Neural cell (in vitro differentiated cells): ENCODE measurements at regions not wholly inside any gene's neighbourhood (a gene's known extent, or its start where the extent isn't known, plus 50 kb on each side); places are given as distances from the start of the nearest gene placed in this dataset.

Source experiments
- H2AFZ ChIP-seq: fragments of 200-600, 300-800 bp; sonication (generic), shearing (Covaris generic); 2 replicates; pipeline ENCODE4 v1.6.0; 2014; ENCODE audit warnings: low read depth, mild to moderate bottlenecking, antibody characterized with exemption, low read length, moderate library complexity
- H3F3A ChIP-seq: fragments of 200-600 bp; shearing (Covaris generic); 2 replicates; pipeline ENCODE4 v1.6.1; 2016; ENCODE audit warnings: mild to moderate bottlenecking, moderate library complexity, mixed read lengths, antibody characterized with exemption, low read length; ENCODE audit not compliant: insufficient read depth, poor library complexity, severe bottlenecking
- H3K27ac ChIP-seq: fragments of 200-600, 300-800 bp; sonication (generic), shearing (Covaris generic); 2 replicates; pipeline ENCODE4 v1.5.1; 2014; ENCODE audit warnings: mild to moderate bottlenecking, low read length, moderate library complexity
- H3K27me3 ChIP-seq: fragments of 300-800, 200-600 bp; sonication (generic), shearing (Covaris generic); 2 replicates; pipeline ENCODE4 v1.6.0; 2014; ENCODE audit warnings: mild to moderate bottlenecking, low read depth, low read length, moderate library complexity; ENCODE audit not compliant: insufficient read depth
- H3K36me3 ChIP-seq: fragments of 300-800, 200-600 bp; sonication (generic), shearing (Covaris generic); 2 replicates; pipeline ENCODE4 v1.5.1; 2014; ENCODE audit warnings: mild to moderate bottlenecking, antibody characterized with exemption, low read length, moderate library complexity; ENCODE audit not compliant: insufficient read depth
- H3K4me2 ChIP-seq: fragments of 300-800, 200-600 bp; sonication (generic), shearing (Covaris generic); 2 replicates; pipeline ENCODE4 v1.6.0; 2014; ENCODE audit warnings: mild to moderate bottlenecking, low read length
- H3K4me3 ChIP-seq: fragments of 300-800, 200-600 bp; sonication (generic), shearing (Covaris generic); 2 replicates; pipeline ENCODE4 v1.5.1; 2014; ENCODE audit warnings: mild to moderate bottlenecking, low read length, moderate library complexity
- H3K79me2 ChIP-seq: fragments of 200-600 bp; shearing (Covaris generic); replicated peaks from 2 replicates; pipeline ENCODE4 v1.6.0; 2014; ENCODE audit warnings: mild to moderate bottlenecking, low read length, moderate library complexity; ENCODE audit not compliant: insufficient read depth
- H3K9ac ChIP-seq: fragments of 300-800, 200-600 bp; sonication (generic), shearing (Covaris generic); 2 replicates; pipeline ENCODE4 v1.6.1; 2016; ENCODE audit warnings: mild to moderate bottlenecking, low read length, mixed read lengths
- H3K9me2 ChIP-seq: fragments of 200-600 bp; shearing (Covaris generic); 2 replicates; pipeline ENCODE4 v1.6.1; 2016; ENCODE audit warnings: mild to moderate bottlenecking, low read length, mixed read lengths; ENCODE audit not compliant: insufficient read depth
- H3K9me3 ChIP-seq: fragments of 200-600, 300-800 bp; sonication (generic), shearing (Covaris generic); 2 replicates; pipeline ENCODE4 v1.6.1; 2016; ENCODE audit warnings: mild to moderate bottlenecking, mixed run types, low read length, moderate library complexity, mixed read lengths
- H4K20me1 ChIP-seq: fragments of 200-600 bp; shearing (Covaris generic); 2 replicates; pipeline ENCODE4 v1.6.1; 2016; ENCODE audit warnings: mild to moderate bottlenecking, mixed run types; ENCODE audit not compliant: insufficient read depth
- CTCF ChIP-seq: fragments of 450-650 bp; IDR thresholded peaks from 2 replicates; pipeline ENCODE4 v1.5.1; 2014; ENCODE audit warnings: antibody characterized with exemption, mild to moderate bottlenecking, moderate library complexity; ENCODE audit not compliant: poor library complexity, severe bottlenecking
- EP300 ChIP-seq: fragments of 450-650 bp; conservative IDR thresholded peaks from 2 replicates; pipeline ENCODE4 v1.6.1; 2014; ENCODE audit warnings: antibody characterized with exemption, mild to moderate bottlenecking, moderate library complexity; ENCODE audit not compliant: poor library complexity, severe bottlenecking
- EZH2 ChIP-seq: fragments of 200-600, 300-800 bp; shearing (Covaris generic), sonication (generic); IDR thresholded peaks from 2 replicates; pipeline ENCODE4 v1.6.1; 2014; ENCODE audit warnings: antibody characterized with exemption, low read length, borderline replicate concordance, mild to moderate bottlenecking; ENCODE audit not compliant: insufficient read depth, poor library complexity, severe bottlenecking
- MXI1 ChIP-seq: fragments of 450-650 bp; conservative IDR thresholded peaks from 2 replicates; pipeline ENCODE4 v1.6.1; 2014; ENCODE audit warnings: antibody characterized with exemption, mild to moderate bottlenecking; ENCODE audit not compliant: poor library complexity, severe bottlenecking
- POLR2AphosphoS5 ChIP-seq: IDR thresholded peaks from 2 replicates; pipeline ENCODE4 v1.6.1; 2012
- RAD21 ChIP-seq: fragments of 450-650 bp; conservative IDR thresholded peaks from 2 replicates; pipeline ENCODE4 v1.6.1; 2014; ENCODE audit warnings: antibody characterized with exemption, mild to moderate bottlenecking, moderate library complexity
- REST ChIP-seq: IDR thresholded peaks from 2 replicates; pipeline ENCODE4 v1.6.1; 2012; ENCODE audit warnings: borderline replicate concordance
- SMC3 ChIP-seq: fragments of 450-650 bp; conservative IDR thresholded peaks from 2 replicates; pipeline ENCODE4 v1.6.1; 2014; ENCODE audit warnings: antibody characterized with exemption, mild to moderate bottlenecking, moderate library complexity; ENCODE audit not compliant: poor library complexity
- TAF1 ChIP-seq: IDR thresholded peaks from 2 replicates; pipeline ENCODE4 v1.6.1; 2012; ENCODE audit warnings: low read depth

- Histone ChIP-seq H3F3A (no peaks in the 10 kb centered on the region), H3K36me3 (no peaks in the 10 kb centered on the region), H3K9me2 (no peaks in the 10 kb centered on the region), H3K4me2 (no peak overlapping the region), H3K9me3 (peaks cover 7% of the 10 kb centered on the region), H3K4me3 (no peak overlapping the region), H3K27ac (no peak overlapping the region), H2AFZ (no peak overlapping the region), H3K9ac (no peak overlapping the region), H3K27me3 (no peaks in the 10 kb centered on the region), H4K20me1 (no peaks in the 10 kb centered on the region), H3K79me2 (no peaks in the 10 kb centered on the region)
- no peak for TF ChIP-seq TAF1
- TF ChIP-seq RAD21 = no peak
- no peak for TF ChIP-seq CTCF
- no peak for TF ChIP-seq POLR2AphosphoS5
- no peak for TF ChIP-seq EP300
Observed at GRCh38 chr10:123600177-123600576, 66.0 kb upstream of the GPR26 start.

GRCh38 chr10:123603130-123603529 is 63.0 kb upstream of the GPR26 start:
- no peak overlapping the region for H3K27ac ChIP-seq
- peaks cover 7% of the 10 kb centered on the region for H3K9me3 ChIP-seq
- H3K27me3 ChIP-seq = no peaks in the 10 kb centered on the region
- H3K4me2 ChIP-seq = no peak overlapping the region
- H3K36me3 ChIP-seq = no peaks in the 10 kb centered on the region
- no peaks in the 10 kb centered on the region for H3K79me2 ChIP-seq
- no peak overlapping the region for H2AFZ ChIP-seq
- no peak for TF ChIP-seq MXI1
- no peak for TF ChIP-seq TAF1
- no peak for TF ChIP-seq SMC3
- no peak for TF ChIP-seq EP300
- TF ChIP-seq POLR2AphosphoS5 = no peak
- no peak for TF ChIP-seq CTCF
- no peak for TF ChIP-seq RAD21
- TF ChIP-seq EZH2 = no peak
- TF ChIP-seq REST = no peak
- no peaks in the 10 kb centered on the region for H4K20me1 ChIP-seq
- no peak overlapping the region for H3K4me3 ChIP-seq
- no peaks in the 10 kb centered on the region for H3F3A ChIP-seq
- no peaks in the 10 kb centered on the region for H3K9me2 ChIP-seq
- no peak overlapping the region for H3K9ac ChIP-seq
